ENCODE measurements at regions not wholly inside any gene's neighbourhood (a gene's known extent, or its start where the extent isn't known, plus 50 kb on each side); places are given as distances from the start of the nearest gene placed in this dataset.

DNA sequence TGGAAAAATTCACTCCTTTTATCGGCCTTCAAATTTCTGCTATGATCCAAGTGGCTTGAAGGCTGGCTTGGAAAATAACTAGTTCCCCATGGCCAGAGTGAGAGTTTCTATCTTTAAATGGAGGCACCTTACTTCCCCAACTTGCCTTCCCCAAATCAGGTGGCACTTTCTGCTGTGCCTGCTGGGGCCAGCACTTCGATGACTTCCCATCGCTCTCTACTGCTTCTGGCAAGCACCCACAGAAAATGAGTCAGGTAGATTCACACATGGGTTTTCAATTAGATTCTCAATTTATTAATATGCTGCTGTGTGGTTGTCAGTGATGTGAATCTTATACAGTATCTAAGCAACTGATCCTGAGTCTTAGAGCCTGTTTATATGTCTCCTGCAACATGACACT lies 398.8 kb upstream of the RAG2 start:
- intact Hi-C loops (cut with micrococcal nuclease; ENCODE audit: unreplicated experiment) (no loop called here), in situ Hi-C loops (cut with HindIII; ENCODE audit: extremely low pct_ligation_motif_present, low pct_unique_long_range_greater_than_20kb) (no loop called here)
- ATAC-seq (no peak), DNase-seq (ENCODE audit: low spot score) (no peak), FAIRE-seq (no peak)
- Histone ChIP-seq H3K79me2 (ENCODE audit: insufficient read depth, low read length) (no peaks in the 10 kb centered on the region), H3K4me2 (ENCODE audit: low read depth, low read length) (no peak overlapping the region), H3K4me1 (ENCODE audit: insufficient read depth, low read length) (no peaks in the 10 kb centered on the region), H3K9me3 (ENCODE audit: low read length) (no peaks in the 10 kb centered on the region), H3K27me3 (ENCODE audit: control insufficient read depth in 1 of 2, insufficient read depth in 2 of 2, low read length in 2 of 2) (no peaks in the 10 kb centered on the region), H3K27ac (ENCODE audit: extremely low read length, insufficient read depth, low read length) (no peak overlapping the region), H3K36me3 (replicated peaks in 1 of 2; ENCODE audit: control insufficient read depth in 1 of 2, insufficient read depth in 2 of 2, low read length in 2 of 2) (no peaks in the 10 kb centered on the region), H3K4me3 (replicated peaks in 1 of 3; ENCODE audit: insufficient read depth in 1 of 3, low read depth in 2 of 3, low read length in 3 of 3) (no peak overlapping the region), H3K9ac (ENCODE audit: insufficient read depth, low read depth, low read length) (no peak overlapping the region), H4K20me1 (ENCODE audit: insufficient read depth, low read length) (no peaks in the 10 kb centered on the region), H2AFZ (ENCODE audit: low read length) (no peak overlapping the region)
- no peak for TF ChIP-seq ZNF34 (CRISPR knock-in tag; IDR thresholded peaks at IDR 0.05; ENCODE audit: borderline replicate concordance)
- no peak for TF ChIP-seq POLR2AphosphoS2 (IDR thresholded peaks at IDR 0.05; ENCODE audit: low read depth, low read length)
- no peak for TF ChIP-seq PAWR (CRISPR knock-in tag; IDR thresholded peaks at IDR 0.05; ENCODE audit: borderline replicate concordance)
- TF ChIP-seq, protein P1, sequence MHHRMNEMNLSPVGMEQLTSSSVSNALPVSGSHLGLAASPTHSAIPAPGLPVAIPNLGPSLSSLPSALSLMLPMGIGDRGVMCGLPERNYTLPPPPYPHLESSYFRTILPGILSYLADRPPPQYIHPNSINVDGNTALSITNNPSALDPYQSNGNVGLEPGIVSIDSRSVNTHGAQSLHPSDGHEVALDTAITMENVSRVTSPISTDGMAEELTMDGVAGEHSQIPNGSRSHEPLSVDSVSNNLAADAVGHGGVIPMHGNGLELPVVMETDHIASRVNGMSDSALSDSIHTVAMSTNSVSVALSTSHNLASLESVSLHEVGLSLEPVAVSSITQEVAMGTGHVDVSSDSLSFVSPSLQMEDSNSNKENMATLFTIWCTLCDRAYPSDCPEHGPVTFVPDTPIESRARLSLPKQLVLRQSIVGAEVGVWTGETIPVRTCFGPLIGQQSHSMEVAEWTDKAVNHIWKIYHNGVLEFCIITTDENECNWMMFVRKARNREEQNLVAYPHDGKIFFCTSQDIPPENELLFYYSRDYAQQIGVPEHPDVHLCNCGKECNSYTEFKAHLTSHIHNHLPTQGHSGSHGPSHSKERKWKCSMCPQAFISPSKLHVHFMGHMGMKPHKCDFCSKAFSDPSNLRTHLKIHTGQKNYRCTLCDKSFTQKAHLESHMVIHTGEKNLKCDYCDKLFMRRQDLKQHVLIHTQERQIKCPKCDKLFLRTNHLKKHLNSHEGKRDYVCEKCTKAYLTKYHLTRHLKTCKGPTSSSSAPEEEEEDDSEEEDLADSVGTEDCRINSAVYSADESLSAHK (CRISPR knock-in tag; IDR thresholded peaks at IDR 0.05; ENCODE audit: borderline replicate concordance) = no peak
- no peak for TF ChIP-seq SMARCC2 (IDR thresholded peaks at IDR 0.05)
- no peak for TF ChIP-seq ZNF547 (CRISPR knock-in tag; IDR thresholded peaks at IDR 0.05)
- no peak for TF ChIP-seq MATR3 (CRISPR knock-in tag; IDR thresholded peaks at IDR 0.05)
- ChIA-PET CTCF (ENCODE audit: low intra/inter-chr PET ratio, low total read pairs) (no interaction called here), POLR2A (no interaction called here)
- no TSS peak for BruUV-seq (replicated peaks)
- WGBS (ENCODE audit: low lambda C conversion rate) = 8% methylated on average over 3 of the region's 3 CpGs

DNA sequence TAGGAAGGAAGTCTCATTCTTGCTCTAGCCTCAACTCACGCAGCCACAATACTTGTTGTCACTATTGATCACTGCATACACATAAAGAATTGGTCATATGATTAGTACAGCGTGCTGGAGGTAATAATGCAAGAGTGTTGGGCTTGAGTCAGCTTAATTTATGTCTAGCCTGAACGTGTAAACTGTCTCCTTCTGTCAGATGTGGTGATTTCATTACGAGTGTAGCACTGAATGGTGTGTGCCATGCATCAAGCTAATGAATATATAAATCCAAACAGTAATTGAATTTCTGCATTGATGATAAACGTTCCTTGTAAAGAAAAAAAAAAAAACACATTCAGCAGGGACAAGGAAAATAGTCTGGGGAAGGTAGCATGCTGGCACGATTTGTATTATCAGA lies 396.2 kb upstream of the RAG2 start:
- ChIA-PET CTCF (ENCODE audit: low intra/inter-chr PET ratio, low total read pairs) (no interaction called here), POLR2A (no interaction called here)
- in situ Hi-C loops (cut with HindIII; ENCODE audit: extremely low pct_ligation_motif_present, low pct_unique_long_range_greater_than_20kb) (no loop called here), intact Hi-C loops (cut with micrococcal nuclease; ENCODE audit: unreplicated experiment) (no loop called here)
- WGBS (ENCODE audit: low lambda C conversion rate) = 1% methylated on average over 6 of the region's 6 CpGs
- Histone ChIP-seq H3K27me3 (ENCODE audit: control insufficient read depth in 1 of 2, insufficient read depth in 2 of 2, low read length in 2 of 2) (no peaks in the 10 kb centered on the region), H2AFZ (ENCODE audit: low read length) (no peak overlapping the region), H3K79me2 (ENCODE audit: insufficient read depth, low read length) (no peaks in the 10 kb centered on the region), H4K20me1 (ENCODE audit: insufficient read depth, low read length) (no peaks in the 10 kb centered on the region), H3K9me3 (ENCODE audit: low read length) (no peaks in the 10 kb centered on the region; the same call in 1 of the 2 replicates), H3K9ac (ENCODE audit: insufficient read depth, low read depth, low read length) (no peak overlapping the region), H3K27ac (ENCODE audit: extremely low read length, insufficient read depth, low read length) (no peak overlapping the region), H3K4me2 (ENCODE audit: low read depth, low read length) (no peak overlapping the region), H3K4me1 (ENCODE audit: insufficient read depth, low read length) (no peaks in the 10 kb centered on the region), H3K36me3 (replicated peaks in 1 of 2; ENCODE audit: control insufficient read depth in 1 of 2, insufficient read depth in 2 of 2, low read length in 2 of 2) (no peaks in the 10 kb centered on the region), H3K4me3 (replicated peaks in 1 of 3; ENCODE audit: insufficient read depth in 1 of 3, low read depth in 2 of 3, low read length in 3 of 3) (no peak overlapping the region)
- no TSS peak for BruUV-seq (replicated peaks)
- ATAC-seq = no peak
- FAIRE-seq = no peak
- no peak for DNase-seq (ENCODE audit: low spot score)
- TF ChIP-seq GATAD2A (CRISPR knock-in tag; IDR thresholded peaks at IDR 0.05) (no peak), ZNF614 (CRISPR knock-in tag; IDR thresholded peaks at IDR 0.05; ENCODE audit: borderline replicate concordance) (no peak), NFYB (CRISPR knock-in tag; IDR thresholded peaks at IDR 0.05) (no peak), TMF1 (CRISPR knock-in tag; IDR thresholded peaks at IDR 0.05; ENCODE audit: low read depth) (no peak), NKX3-1 (CRISPR knock-in tag; IDR thresholded peaks at IDR 0.05) (no peak), HDAC2 (CRISPR knock-in tag; IDR thresholded peaks at IDR 0.05) (no peak), ZNF205 (CRISPR knock-in tag; IDR thresholded peaks at IDR 0.05) (no peak), TRIM24 (CRISPR knock-in tag; IDR thresholded peaks at IDR 0.05) (no peak)
- TF ChIP-seq, protein P2, sequence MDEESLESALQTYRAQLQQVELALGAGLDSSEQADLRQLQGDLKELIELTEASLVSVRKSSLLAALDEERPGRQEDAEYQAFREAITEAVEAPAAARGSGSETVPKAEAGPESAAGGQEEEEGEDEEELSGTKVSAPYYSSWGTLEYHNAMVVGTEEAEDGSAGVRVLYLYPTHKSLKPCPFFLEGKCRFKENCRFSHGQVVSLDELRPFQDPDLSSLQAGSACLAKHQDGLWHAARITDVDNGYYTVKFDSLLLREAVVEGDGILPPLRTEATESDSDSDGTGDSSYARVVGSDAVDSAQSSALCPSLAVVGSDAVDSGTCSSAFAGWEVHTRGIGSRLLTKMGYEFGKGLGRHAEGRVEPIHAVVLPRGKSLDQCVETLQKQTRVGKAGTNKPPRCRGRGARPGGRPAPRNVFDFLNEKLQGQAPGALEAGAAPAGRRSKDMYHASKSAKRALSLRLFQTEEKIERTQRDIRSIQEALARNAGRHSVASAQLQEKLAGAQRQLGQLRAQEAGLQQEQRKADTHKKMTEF (CRISPR knock-in tag; IDR thresholded peaks at IDR 0.05) = no peak
- TF ChIP-seq, protein P3, sequence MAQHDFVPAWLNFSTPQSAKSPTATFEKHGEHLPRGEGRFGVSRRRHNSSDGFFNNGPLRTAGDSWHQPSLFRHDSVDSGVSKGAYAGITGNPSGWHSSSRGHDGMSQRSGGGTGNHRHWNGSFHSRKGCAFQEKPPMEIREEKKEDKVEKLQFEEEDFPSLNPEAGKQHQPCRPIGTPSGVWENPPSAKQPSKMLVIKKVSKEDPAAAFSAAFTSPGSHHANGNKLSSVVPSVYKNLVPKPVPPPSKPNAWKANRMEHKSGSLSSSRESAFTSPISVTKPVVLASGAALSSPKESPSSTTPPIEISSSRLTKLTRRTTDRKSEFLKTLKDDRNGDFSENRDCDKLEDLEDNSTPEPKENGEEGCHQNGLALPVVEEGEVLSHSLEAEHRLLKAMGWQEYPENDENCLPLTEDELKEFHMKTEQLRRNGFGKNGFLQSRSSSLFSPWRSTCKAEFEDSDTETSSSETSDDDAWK (CRISPR knock-in tag; IDR thresholded peaks at IDR 0.05) = no peak

Measured in HepG2 (cell line).